HG03432 (cell line): ENCODE measurements at regions not wholly inside any gene's neighbourhood (a gene's known extent, or its start where the extent isn't known, plus 50 kb on each side); places are given as distances from the start of the nearest gene placed in this dataset.
"Not testable (repeated sequence)": the region's sequence is repeated elsewhere in the genome, so short reads cannot be mapped to it uniquely, and the experiment has no call there.

ENCODE experiments used
- ATAC-seq: cut with Tn5 transposase; IDR thresholded peaks from one replicate; pipeline ENCODE4 v1.9.1; 2021; ENCODE audit warnings: mild to moderate bottlenecking, moderate library complexity; ENCODE audit not compliant: unreplicated experiment

GRCh38 chr5:135160036-135160675 is 126.1 kb upstream of the PITX1 start:
- ATAC-seq, result no peak

GRCh38 chr5:135159626-135160025 is 125.6 kb upstream of the PITX1 start:
- ATAC-seq, result no peak

GRCh38 chr5:135158982-135159381 is 125.0 kb upstream of the PITX1 start:
- no peak for ATAC-seq

- no peak for ATAC-seq
Observed at GRCh38 chr5:135158314-135158697, 124.3 kb upstream of the PITX1 start.

GRCh38 chr5:135157421-135158313 is 123.6 kb upstream of the PITX1 start:
- no peak for ATAC-seq

- ATAC-seq, result no peak
Observed at GRCh38 chr5:135156715-135157404, 122.8 kb upstream of the PITX1 start.

- ATAC-seq, result no peak
Observed at GRCh38 chr5:135156337-135156714, 122.3 kb upstream of the PITX1 start.

GRCh38 chr5:135155616-135156214 is 121.7 kb upstream of the PITX1 start:
- ATAC-seq, result no peak

GRCh38 chr5:135154961-135155360 is 120.9 kb upstream of the PITX1 start:
- ATAC-seq, result no peak

GRCh38 chr5:135154197-135154596 is 120.2 kb upstream of the PITX1 start:
- ATAC-seq, result no peak

- no peak for ATAC-seq
Observed at GRCh38 chr5:135153661-135154060, 119.6 kb upstream of the PITX1 start.

GRCh38 chr5:135153259-135153658 is 119.2 kb upstream of the PITX1 start:
- no peak for ATAC-seq

GRCh38 chr5:135151660-135152059 is 117.6 kb upstream of the PITX1 start:
- not testable (repeated sequence) for ATAC-seq

- ATAC-seq, result no peak
Observed at GRCh38 chr5:135151256-135151655, 117.2 kb upstream of the PITX1 start.

- ATAC-seq, result no peak
Observed at GRCh38 chr5:135150767-135151166, 116.7 kb upstream of the PITX1 start.

GRCh38 chr5:135149956-135150723 is 116.1 kb upstream of the PITX1 start:
- ATAC-seq, result no peak

GRCh38 chr5:135149229-135149955 is 115.4 kb upstream of the PITX1 start:
- ATAC-seq, result no peak

- no peak for ATAC-seq
Observed at GRCh38 chr5:135147294-135148090, 113.5 kb upstream of the PITX1 start.

- ATAC-seq, result no peak
Observed at GRCh38 chr5:135145985-135146384, 112.0 kb upstream of the PITX1 start.
